HCT116 (cell line): ENCODE measurements at regions not wholly inside any gene's neighbourhood (a gene's known extent, or its start where the extent isn't known, plus 50 kb on each side); places are given as distances from the start of the nearest gene placed in this dataset.

Experiments used
- ATAC-seq: fragments of 200-7000 bp; cut with Tn5 transposase; 2 replicates; pipeline ENCODE4 v1.9.1; 2020; ENCODE audit warnings: mild to moderate bottlenecking, moderate library complexity
- BruUV-seq: library from RNA; stranded (reverse); fragments of 400-500 nt; replicated peaks from 2 replicates; lab custom pipeline; 2021; lab: Mats Ljungman, UMichigan
- CTCF ChIA-PET: fragments of 300-600 bp; sonication (Branson Sonifier 250); formaldehyde crosslinking; loops from one replicate; lab custom pipeline; 2021; ENCODE audit warnings: antibody characterized with exemption; lab: Charles Lee
- POLR2A ChIA-PET: fragments of 300-600, 350-600 bp; sonication (Branson Sonifier 250); formaldehyde crosslinking; loops from one replicate; lab custom pipeline; 2021; ENCODE audit warnings: antibody characterized with exemption; lab: Charles Lee
- RAD21 ChIA-PET, 2 experiments: fragments of 300-600 bp; sonication (Branson Sonifier 250); formaldehyde crosslinking; loops; one replicate each; lab custom pipeline; 2023; ENCODE audit warnings: low total read pairs in 2 of 2; ENCODE audit not compliant: uncharacterized antibody in 2 of 2, unreplicated experiment in 2 of 2, low non-redundant PET in 1 of 2; lab: Charles Lee
- DNase-seq: peaks from one replicate; pipeline ENCODE4 v3.0.0-alpha.2; 2010; ENCODE audit warnings: low read depth, low spot score
- H2AFZ ChIP-seq: fragments of 200-600 bp; shearing (Covaris generic), sonication (generic); 2 replicates; pipeline ENCODE4 v1.6.1; 2017; ENCODE audit warnings: low read depth, mixed run types, mixed read lengths, antibody characterized with exemption, low read length; ENCODE audit not compliant: poor library complexity, severe bottlenecking
- H3K27ac ChIP-seq: 2 replicates; pipeline ENCODE4 v1.5.1; 2012; ENCODE audit warnings: low read depth, low read length
- H3K27me3 ChIP-seq: fragments of 200-600 bp; sonication (generic); 2 replicates; pipeline ENCODE4 v1.6.1; 2016; ENCODE audit warnings: mixed run types, low read length, mixed read lengths; ENCODE audit not compliant: insufficient read depth
- H3K36me3 ChIP-seq, 2 experiments: fragments of 200-500 bp in 1 of 2; fragments of 200-600 bp in 1 of 2; sonication (Bioruptor generic) in 1 of 2; sonication (generic) in 1 of 2; 2 replicates each; pipeline versions ENCODE4 v1.5.1 to v1.6.1; 2014 to 2016; ENCODE audit warnings: low read length in 2 of 2, inconsistent platforms in 1 of 2, mixed read lengths in 1 of 2, mixed run types in 1 of 2; ENCODE audit not compliant: insufficient read depth in 2 of 2, control insufficient read depth in 1 of 2
- H3K4me1 ChIP-seq, 2 experiments: fragments of 200-600 bp in 1 of 2; sonication (generic) in 1 of 2; 2 replicates each; pipeline versions ENCODE4 v1.5.1 to v1.6.1; 2012 to 2017; ENCODE audit warnings: low read length in 2 of 2, inconsistent platforms in 1 of 2, mild to moderate bottlenecking in 1 of 2, mixed read lengths in 1 of 2, mixed run types in 1 of 2, moderate library complexity in 1 of 2; ENCODE audit not compliant: insufficient read depth in 2 of 2, control insufficient read depth in 1 of 2
- H3K4me2 ChIP-seq: fragments of 200-600 bp; sonication (generic); 2 replicates; pipeline ENCODE4 v1.6.1; 2017; ENCODE audit warnings: mixed run types, low read length, mixed read lengths
- H3K4me3 ChIP-seq, 2 experiments: fragments of 200-600 bp in 1 of 2; sonication (generic) in 1 of 2; replicated peaks in 1 of 2; 2 replicates each; pipeline ENCODE4 v1.5.1; 2011 to 2016; ENCODE audit warnings: low read length in 2 of 2, control low read depth in 1 of 2, low read depth in 1 of 2, mild to moderate bottlenecking in 1 of 2, mixed read lengths in 1 of 2, mixed run types in 1 of 2
- H3K79me2 ChIP-seq: fragments of 200-600 bp; sonication (generic); 2 replicates; pipeline ENCODE4 v1.6.1; 2017; ENCODE audit warnings: mild to moderate bottlenecking, mixed run types, low read length, moderate library complexity, mixed read lengths; ENCODE audit not compliant: insufficient read depth
- H3K9ac ChIP-seq: fragments of 200-600 bp; sonication (generic); 2 replicates; pipeline ENCODE4 v1.6.1; 2016; ENCODE audit warnings: low read length, mixed read lengths
- H3K9me2 ChIP-seq: fragments of 200-600 bp; sonication (generic), shearing (Covaris generic); 2 replicates; pipeline ENCODE4 v1.6.1; 2017; ENCODE audit warnings: mixed run types, mild to moderate bottlenecking, moderate library complexity; ENCODE audit not compliant: insufficient read depth
- H3K9me3 ChIP-seq, 2 experiments: fragments of 200-500 bp in 1 of 2; fragments of 200-600 bp in 1 of 2; sonication (Bioruptor generic) in 1 of 2; sonication (generic) in 1 of 2; 2 replicates each; pipeline ENCODE4 v1.6.1; 2014 to 2017; ENCODE audit warnings: low read length in 2 of 2, mixed read lengths in 2 of 2, inconsistent platforms in 1 of 2, low read depth in 1 of 2, mild to moderate bottlenecking in 1 of 2, mixed run types in 1 of 2, moderate library complexity in 1 of 2; ENCODE audit not compliant: control insufficient read depth in 1 of 2, insufficient read depth in 1 of 2
- H4K20me1 ChIP-seq: fragments of 200-600 bp; sonication (generic), shearing (Covaris generic); 2 replicates; pipeline ENCODE4 v1.6.1; 2017; ENCODE audit warnings: mixed run types, mild to moderate bottlenecking, moderate library complexity; ENCODE audit not compliant: insufficient read depth
- EGR1 ChIP-seq: IDR thresholded peaks from 2 replicates; pipeline ENCODE4 v1.6.1; 2012; ENCODE audit warnings: low read depth
- ELF1 ChIP-seq: IDR thresholded peaks from 2 replicates; pipeline ENCODE4 v1.6.1; 2012; ENCODE audit warnings: low read depth, borderline replicate concordance
- FOSL1 ChIP-seq: IDR thresholded peaks from 2 replicates; pipeline ENCODE4 v1.6.1; 2012; ENCODE audit warnings: low read depth
- JUND ChIP-seq: IDR thresholded peaks from 2 replicates; pipeline ENCODE4 v1.6.1; 2012
- SP1 ChIP-seq: IDR thresholded peaks from 2 replicates; pipeline ENCODE4 v1.6.1; 2012; ENCODE audit warnings: low read depth
- SRF ChIP-seq: IDR thresholded peaks from 2 replicates; pipeline ENCODE4 v1.6.1; 2012; ENCODE audit warnings: low read depth
- YY1 ChIP-seq: IDR thresholded peaks from 2 replicates; pipeline ENCODE4 v1.6.1; 2011; ENCODE audit warnings: low read length, low read depth, moderate library complexity, mild to moderate bottlenecking; ENCODE audit not compliant: insufficient replicate concordance; ENCODE audit errors: extremely low read depth
- ZFX ChIP-seq: fragments of 450-650 bp; IDR thresholded peaks from 2 replicates; pipeline ENCODE4 v1.6.1; 2017
- ZNF274 ChIP-seq: fragments of 200-500 bp; sonication (Bioruptor generic); IDR thresholded peaks from 2 replicates; pipeline ENCODE4 v1.6.1; 2014; ENCODE audit warnings: mild to moderate bottlenecking, low read depth, low read length, inconsistent platforms
- intact Hi-C: fragments of 100-400 bp; cut with micrococcal nuclease; formaldehyde crosslinking; loops from 2 replicates; pipeline ENCODE4 v1.10.0; 2022
- TF ChIP-seq, protein P1 (sequence below): IDR thresholded peaks from 2 replicates; pipeline ENCODE4 v1.6.1; 2012; ENCODE audit warnings: low read depth
- TF ChIP-seq, protein P2 (sequence below), 3 experiments: fragments of 200-600 bp in 1 of 3; sonication (generic) in 1 of 3; IDR thresholded peaks in 2 of 3; conservative IDR thresholded peaks in 1 of 3; 2 replicates each; pipeline ENCODE4 v1.5.1; 2012 to 2017; ENCODE audit warnings: low read depth in 2 of 3, low read length in 2 of 3, antibody characterized with exemption in 1 of 3, borderline replicate concordance in 1 of 3, control low read depth in 1 of 3, mild to moderate bottlenecking in 1 of 3, mixed read lengths in 1 of 3, mixed run types in 1 of 3, moderate library complexity in 1 of 3; ENCODE audit not compliant: insufficient read depth in 1 of 3

DNA sequence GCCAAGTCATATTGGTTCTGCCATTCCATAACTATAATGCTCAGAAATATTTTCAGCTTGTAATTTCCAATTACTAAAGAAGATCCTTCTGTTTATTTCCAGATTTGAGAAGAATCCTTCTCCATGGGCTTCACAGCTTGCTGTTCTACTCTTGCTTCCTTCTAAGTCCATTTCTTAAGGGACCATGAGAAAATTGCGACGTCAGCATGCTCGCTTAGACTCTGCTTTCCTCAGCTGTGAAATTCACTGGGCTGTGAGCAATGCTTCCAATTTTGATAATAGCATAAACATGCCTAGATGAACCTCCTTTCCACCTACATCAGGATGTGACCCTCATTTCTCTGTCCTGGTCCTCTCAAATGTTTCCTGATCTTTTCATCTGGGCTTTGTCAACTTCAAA lies 145.3 kb upstream of the CDH20 start:
- Histone ChIP-seq H3K9ac (no peak overlapping the region), H3K4me2 (no peak overlapping the region), H3K9me2 (no peaks in the 10 kb centered on the region)
- POLR2A ChIA-PET = no interaction called here
- no peak for TF ChIP-seq EGR1
- TF ChIP-seq YY1 = no peak
- no peak for TF ChIP-seq FOSL1
- TF ChIP-seq, protein P1, sequence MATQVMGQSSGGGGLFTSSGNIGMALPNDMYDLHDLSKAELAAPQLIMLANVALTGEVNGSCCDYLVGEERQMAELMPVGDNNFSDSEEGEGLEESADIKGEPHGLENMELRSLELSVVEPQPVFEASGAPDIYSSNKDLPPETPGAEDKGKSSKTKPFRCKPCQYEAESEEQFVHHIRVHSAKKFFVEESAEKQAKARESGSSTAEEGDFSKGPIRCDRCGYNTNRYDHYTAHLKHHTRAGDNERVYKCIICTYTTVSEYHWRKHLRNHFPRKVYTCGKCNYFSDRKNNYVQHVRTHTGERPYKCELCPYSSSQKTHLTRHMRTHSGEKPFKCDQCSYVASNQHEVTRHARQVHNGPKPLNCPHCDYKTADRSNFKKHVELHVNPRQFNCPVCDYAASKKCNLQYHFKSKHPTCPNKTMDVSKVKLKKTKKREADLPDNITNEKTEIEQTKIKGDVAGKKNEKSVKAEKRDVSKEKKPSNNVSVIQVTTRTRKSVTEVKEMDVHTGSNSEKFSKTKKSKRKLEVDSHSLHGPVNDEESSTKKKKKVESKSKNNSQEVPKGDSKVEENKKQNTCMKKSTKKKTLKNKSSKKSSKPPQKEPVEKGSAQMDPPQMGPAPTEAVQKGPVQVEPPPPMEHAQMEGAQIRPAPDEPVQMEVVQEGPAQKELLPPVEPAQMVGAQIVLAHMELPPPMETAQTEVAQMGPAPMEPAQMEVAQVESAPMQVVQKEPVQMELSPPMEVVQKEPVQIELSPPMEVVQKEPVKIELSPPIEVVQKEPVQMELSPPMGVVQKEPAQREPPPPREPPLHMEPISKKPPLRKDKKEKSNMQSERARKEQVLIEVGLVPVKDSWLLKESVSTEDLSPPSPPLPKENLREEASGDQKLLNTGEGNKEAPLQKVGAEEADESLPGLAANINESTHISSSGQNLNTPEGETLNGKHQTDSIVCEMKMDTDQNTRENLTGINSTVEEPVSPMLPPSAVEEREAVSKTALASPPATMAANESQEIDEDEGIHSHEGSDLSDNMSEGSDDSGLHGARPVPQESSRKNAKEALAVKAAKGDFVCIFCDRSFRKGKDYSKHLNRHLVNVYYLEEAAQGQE = no peak
- TF ChIP-seq ELF1 = no peak
- no peak for TF ChIP-seq JUND
- TF ChIP-seq ZFX = no peak
- TF ChIP-seq, protein P2, sequence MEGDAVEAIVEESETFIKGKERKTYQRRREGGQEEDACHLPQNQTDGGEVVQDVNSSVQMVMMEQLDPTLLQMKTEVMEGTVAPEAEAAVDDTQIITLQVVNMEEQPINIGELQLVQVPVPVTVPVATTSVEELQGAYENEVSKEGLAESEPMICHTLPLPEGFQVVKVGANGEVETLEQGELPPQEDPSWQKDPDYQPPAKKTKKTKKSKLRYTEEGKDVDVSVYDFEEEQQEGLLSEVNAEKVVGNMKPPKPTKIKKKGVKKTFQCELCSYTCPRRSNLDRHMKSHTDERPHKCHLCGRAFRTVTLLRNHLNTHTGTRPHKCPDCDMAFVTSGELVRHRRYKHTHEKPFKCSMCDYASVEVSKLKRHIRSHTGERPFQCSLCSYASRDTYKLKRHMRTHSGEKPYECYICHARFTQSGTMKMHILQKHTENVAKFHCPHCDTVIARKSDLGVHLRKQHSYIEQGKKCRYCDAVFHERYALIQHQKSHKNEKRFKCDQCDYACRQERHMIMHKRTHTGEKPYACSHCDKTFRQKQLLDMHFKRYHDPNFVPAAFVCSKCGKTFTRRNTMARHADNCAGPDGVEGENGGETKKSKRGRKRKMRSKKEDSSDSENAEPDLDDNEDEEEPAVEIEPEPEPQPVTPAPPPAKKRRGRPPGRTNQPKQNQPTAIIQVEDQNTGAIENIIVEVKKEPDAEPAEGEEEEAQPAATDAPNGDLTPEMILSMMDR (IDR thresholded peaks at IDR 0.05 in 2 of 3, conservative IDR thresholded peaks at IDR 0.05 in 1 of 3; ENCODE audit: borderline replicate concordance in 1 of 3, insufficient read depth in 1 of 3, low read depth in 2 of 3, low read length in 2 of 3) = no peak
- TF ChIP-seq SP1 = no peak
- TF ChIP-seq ZNF274 = no peak
- TF ChIP-seq SRF = no peak
- TF ChIP-seq, all 23 proteins: peak for 0
- no peak for ATAC-seq
- intact Hi-C loops = no loop called here
- DNase-seq = no peak
- Histone ChIP-seq H4K20me1 (no peaks in the 10 kb centered on the region), H3K9me3 (no peaks in the 10 kb centered on the region), H3K4me1 (no peaks in the 10 kb centered on the region), H2AFZ (no peak overlapping the region), H3K27ac (no peak overlapping the region), H3K79me2 (no peaks in the 10 kb centered on the region), H3K4me3 (no peak overlapping the region), H3K27me3 (no peaks in the 10 kb centered on the region), H3K36me3 (no peaks in the 10 kb centered on the region)
- ChIA-PET CTCF (no interaction called here), RAD21 (no interaction called here)
- no TSS peak for BruUV-seq
